GM04503 (cell line): ENCODE measurements at regions not wholly inside any gene's neighbourhood (a gene's known extent, or its start where the extent isn't known, plus 50 kb on each side); places are given as distances from the start of the nearest gene placed in this dataset.
"Not testable (repeated sequence)": the region's sequence is repeated elsewhere in the genome, so short reads cannot be mapped to it uniquely, and the experiment has no call there.

Experiments
- DNase-seq: peaks from one replicate; pipeline ENCODE4 v3.0.0-alpha.2; 2012; ENCODE audit warnings: low read depth

DNA sequence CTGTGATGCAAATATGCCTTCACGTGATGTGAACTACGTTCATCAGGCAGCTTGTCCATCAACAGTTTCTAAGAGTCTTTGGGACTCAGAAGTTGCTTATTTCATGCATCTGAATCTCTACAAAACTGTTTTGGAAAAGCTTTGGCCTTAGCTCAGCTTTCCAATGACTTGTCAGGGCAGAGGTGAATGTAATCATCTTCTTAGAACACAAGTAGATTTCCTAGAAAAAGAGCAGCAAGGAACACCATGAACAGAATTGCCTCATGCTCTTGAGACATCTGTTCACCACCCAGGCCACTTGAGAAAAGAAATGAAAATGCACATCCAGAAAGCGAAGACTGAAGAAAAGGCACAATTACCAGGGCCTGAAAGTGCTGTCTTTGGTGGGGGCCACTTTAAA, 105.8 kb upstream of the PDHA1 start:
- DNase-seq: no peak

DNA sequence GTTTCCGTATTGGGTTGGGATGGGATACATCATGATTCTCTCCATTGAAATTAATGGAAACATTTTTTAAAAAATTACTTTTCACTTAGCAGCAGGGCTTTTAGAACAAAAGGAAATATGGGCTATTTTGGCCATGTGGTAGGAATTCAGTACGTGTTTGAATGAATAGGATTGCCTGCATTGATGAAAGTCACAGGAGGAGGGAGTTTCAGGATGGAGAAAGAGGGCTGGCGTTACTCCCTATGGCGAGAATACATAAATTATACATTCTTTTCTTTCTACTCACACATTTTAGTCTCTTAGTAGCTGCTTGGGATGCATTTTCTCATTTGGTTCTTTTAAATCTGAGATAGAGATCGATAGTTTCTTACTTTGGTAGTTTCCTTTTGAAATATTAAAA, 100.3 kb upstream of the PDHA1 start:
- no peak for DNase-seq

DNA sequence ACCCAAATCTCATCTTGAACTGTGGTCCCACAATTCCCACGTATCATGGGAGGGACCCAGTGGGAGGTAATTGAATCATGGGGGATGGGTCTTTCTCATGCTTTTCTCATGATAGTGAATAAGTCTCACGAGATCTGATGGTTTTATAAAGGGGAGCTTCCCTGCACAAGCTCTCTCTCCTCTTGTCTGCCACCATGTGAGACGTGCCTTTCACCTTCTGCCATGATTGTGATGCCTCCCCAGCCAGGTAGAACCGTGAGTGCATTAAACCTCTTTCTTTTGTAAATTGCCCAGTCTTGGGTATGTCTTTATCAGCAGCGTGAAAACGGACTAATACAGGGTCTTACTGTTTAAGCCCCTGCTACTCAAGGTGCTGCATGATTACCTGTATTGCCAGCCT, 98.8 kb upstream of the PDHA1 start:
- DNase-seq: not testable (repeated sequence)

DNA sequence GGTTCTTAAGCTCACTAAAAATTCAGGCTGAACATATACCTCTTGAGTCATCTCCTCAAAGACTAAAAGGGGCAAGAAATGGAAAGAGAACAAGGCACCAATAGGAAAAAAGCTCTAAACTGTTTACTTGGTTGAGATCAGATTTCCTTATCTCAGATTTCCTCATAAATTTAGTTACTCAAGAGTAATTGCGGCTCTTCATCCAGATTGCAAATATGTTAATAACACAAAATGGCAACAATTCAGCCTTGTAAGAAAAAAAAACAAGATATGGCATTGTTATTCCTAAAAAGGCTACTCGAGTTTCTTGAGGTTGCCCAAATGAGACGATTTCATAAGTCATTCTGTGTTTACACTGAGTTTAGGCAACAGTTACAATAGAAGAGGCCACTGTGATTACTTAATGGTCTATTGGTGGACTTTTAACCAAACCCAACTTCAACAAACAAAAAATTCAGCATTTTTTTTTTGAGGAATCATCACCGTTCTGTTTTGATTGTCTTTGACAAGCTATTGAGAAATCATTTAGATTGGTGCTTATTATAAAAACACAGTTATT, 97.9 kb upstream of the PDHA1 start:
- DNase-seq: no peak

DNA sequence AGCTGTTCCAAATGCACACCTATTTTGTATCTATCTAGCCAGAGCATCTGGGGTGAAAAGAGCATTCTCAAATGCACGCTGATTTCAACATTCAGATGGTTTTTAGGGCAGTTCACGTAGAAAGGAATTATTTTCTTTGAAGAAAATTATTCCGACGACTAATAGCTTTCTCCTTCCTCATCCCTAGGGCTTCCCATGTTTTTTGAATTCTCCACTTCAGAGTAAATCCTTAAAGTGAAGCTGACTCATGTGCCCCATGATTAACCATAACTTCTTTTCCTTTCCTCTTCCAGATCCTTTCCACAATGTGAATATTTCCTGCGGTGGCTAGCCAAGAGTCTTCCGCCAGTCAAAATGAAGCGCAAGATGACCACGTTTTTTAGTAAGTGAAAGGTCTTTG, 86.7 kb upstream of the PDHA1 start:
- no peak for DNase-seq

DNA sequence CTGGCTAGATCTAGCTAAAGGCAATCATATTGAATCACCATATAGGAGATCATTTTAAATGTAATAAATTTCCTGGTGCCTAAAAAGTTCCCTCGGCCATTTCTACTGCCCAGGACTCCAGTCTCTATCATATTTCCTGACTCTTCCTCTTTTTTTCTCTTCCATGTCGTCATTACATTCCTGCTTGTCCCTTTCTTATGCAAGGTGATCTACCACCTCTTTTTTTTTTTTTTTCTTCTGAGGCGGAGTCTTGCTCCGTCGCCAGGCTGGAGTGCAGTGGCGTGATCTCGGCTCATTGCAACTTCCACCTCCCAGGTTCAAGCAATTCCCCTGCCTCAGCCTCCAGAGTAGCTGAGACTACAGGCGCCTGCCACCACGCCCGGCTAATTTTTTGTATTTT, 82.7 kb upstream of the PDHA1 start:
- DNase-seq: not testable (repeated sequence)

DNA sequence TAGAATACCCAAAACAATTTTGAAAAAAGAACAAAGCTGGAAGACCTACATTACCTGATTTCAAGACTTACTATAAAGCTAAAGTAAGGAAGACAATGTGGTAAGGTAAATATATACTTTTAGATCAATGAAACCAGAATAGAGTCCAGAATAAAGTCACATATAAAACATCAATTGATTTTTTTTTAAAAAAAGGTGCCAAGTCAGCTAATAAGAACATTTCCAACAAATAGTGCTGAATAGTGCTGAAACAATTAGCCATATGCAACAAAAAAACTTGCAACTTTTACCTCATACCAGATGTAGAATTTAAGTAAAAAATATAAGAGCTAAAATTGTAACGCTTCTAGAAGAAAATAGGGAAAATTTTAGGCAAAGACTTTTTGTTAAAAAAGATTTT, 73.0 kb upstream of the PDHA1 start:
- DNase-seq: no peak

DNA sequence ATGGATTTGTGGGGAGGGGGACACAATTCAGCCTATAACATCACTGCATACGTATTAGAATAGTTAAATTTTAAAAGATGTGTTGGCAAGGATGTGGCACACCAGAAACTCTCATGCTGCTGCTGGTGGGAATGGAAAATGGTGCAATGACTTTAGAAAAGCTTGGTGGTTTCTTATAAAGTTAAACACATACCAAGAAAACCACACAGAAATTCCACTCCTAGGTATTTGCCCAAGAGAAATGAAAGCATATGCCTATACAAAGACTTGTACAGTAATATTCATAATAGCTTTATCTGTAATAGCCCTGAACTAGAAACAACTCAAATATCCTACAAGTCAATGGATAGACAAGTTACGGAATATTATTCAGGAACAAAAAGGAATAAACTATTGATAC, 71.3 kb upstream of the PDHA1 start:
- DNase-seq: no peak

DNA sequence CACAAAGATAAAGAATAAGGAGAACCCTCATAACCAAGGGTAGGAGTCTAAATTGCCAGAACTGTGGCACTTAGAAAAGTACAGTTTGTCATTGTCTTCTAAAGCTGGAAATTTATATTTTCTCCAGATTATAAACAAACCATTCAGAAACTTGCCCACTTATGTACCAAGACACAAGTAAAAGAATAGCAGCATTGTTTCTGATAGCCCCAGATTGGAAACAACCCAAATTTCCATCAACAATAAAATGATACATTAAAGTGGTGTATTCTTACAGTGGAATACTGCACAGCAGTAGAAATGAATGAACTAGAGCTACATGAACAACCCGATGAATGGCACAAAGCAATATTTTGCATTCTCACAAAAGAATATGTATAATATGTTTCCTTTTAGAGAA, 63.1 kb upstream of the PDHA1 start:
- no peak for DNase-seq

DNA sequence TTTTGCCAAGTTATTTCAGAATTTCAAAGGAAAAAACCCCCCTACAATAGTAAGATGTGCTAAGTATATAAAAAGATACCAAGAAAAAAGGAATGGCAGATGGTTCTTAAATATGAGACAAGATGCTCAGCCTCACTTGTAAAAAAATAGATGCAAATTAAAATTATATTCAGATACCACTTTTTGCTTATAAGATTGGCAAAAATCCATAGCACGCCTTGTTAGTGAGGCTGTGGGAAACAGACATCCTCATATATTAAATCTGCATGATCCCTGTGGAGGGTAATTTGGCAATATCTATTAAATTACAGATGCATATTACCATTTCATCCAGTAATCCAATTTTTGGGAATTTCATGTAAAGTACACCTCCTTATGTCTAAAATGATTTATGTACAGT, 62.5 kb upstream of the PDHA1 start:
- no peak for DNase-seq

DNA sequence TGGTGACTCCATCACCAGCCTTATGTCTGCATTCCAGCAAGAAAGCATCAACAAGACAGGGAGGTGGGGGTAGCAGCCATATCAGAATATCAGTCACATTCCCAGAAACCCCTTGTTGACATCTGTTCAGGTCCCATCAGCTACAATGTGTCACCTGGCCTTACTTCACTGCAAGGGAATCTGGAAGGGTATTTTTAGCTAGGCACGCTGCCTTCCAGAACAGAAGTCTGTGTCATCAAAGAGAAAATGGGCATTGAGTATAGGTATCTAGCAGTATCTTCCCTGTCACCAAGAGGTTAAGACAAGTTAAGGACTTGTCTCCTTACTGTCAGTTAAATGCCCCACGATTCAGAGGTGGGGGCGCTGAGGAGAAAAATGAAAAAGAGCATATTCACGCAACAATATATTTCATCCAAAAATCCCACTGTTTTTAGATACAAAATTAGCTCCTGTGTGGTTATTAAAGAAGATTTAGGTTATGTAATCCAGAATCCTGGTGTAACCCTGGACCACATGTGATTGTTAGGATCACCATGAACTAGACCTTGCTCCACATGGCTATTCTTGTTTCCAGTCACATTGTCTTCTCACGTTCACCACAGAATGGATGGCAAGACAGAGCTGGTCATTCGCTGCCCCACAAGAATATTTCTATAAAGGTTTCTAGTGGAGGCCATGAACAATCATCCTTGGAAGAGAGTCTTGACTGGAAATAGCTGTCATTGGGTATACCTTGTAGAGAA, 60.0 kb upstream of the PDHA1 start:
- DNase-seq: no peak

DNA sequence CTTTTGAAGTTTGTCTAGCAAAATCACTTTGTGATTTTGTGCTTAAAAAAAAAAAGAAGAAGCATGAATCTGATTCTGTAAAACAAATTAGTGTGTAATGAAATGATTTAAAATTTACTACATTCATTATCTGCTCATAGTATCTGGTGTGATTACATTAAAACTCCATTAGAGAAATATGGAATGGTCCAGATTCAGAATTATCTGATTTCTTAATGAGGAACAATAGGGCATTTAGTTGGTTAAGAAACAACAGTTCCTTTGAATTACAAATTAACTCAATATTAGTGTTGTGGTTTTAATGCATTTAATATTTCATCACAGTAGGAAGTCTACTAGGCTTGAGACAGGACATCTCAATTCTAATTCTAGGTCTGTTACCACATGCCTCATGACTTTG, 57.9 kb upstream of the PDHA1 start:
- DNase-seq: no peak

DNA sequence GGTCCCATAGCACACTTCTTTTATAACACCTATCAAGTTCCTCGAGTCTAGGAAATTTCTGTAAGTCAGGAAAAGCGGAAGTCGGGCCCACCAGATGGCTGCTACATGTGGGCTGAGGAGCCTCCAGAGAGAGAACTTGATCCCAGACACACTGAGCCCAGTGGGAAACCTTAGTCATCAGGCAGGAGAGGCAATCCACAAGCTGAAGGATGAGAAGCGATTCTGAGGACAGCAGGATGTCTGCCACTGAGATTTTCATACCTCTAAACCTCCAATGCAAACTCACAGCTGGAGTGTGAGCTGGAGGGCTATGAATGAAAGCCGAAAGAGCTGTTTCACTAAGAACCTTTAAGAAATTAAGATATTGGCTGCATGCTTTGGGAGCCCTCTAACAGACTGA, 52.6 kb upstream of the PDHA1 start:
- DNase-seq: no peak

DNA sequence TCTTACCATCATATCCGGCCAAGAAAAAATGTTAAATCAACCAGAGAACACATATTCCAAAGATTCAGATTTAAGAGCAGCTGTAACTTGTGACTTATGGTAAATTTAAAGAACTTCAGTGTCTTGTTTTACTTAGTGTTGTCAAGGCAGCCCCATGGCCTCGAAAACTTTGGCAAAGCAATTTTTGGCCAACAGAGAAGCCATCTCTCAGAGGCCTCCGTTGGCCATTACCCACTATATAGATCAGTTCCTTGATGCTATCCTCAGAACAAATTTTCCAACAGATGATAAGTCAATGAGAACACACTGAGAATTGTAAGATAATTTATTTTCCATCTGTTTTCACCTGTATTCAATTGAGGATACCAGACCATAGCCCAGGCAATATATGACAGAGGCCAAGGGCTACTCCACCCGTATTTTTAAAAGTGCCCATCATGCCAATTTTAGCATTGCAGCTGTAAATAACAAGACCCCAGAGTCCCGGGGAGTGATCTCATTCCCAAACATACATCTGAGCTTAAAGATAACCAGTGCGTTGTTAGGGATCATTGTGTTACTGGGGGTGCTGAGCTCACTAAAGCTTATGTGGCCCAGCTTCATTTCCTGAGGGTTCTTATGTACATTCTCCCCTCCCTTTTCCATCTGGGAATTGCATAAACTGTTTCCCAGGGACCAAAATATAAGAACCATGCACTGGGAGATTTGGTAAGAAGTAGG, 50.0 kb upstream of the PDHA1 start:
- DNase-seq: no peak
